HG02981 (cell line): ENCODE measurements at regions not wholly inside any gene's neighbourhood (a gene's known extent, or its start where the extent isn't known, plus 50 kb on each side); places are given as distances from the start of the nearest gene placed in this dataset.

ENCODE experiments used
- ATAC-seq: cut with Tn5 transposase; IDR thresholded peaks from one replicate; pipeline ENCODE4 v1.9.1; 2021; ENCODE audit warnings: mild to moderate bottlenecking, moderate library complexity; ENCODE audit not compliant: unreplicated experiment

GRCh38 chr6:113423956-113424355 is 433.2 kb upstream of the MARCKS start:
- ATAC-seq: no peak

- ATAC-seq: no peak
Observed at GRCh38 chr6:113425977-113426660, 431.0 kb upstream of the MARCKS start.

GRCh38 chr6:113427617-113428016 is 429.5 kb upstream of the MARCKS start:
- no peak for ATAC-seq

GRCh38 chr6:113428702-113429101 is 428.4 kb upstream of the MARCKS start:
- no peak for ATAC-seq

- no peak for ATAC-seq
Observed at GRCh38 chr6:113432521-113433334, 424.4 kb upstream of the MARCKS start.

GRCh38 chr6:113433335-113433991 is 423.7 kb upstream of the MARCKS start:
- ATAC-seq: no peak

GRCh38 chr6:113434641-113435040 is 422.5 kb upstream of the MARCKS start:
- ATAC-seq: no peak

GRCh38 chr6:113437566-113437965 is 419.6 kb upstream of the MARCKS start:
- ATAC-seq: no peak

GRCh38 chr6:113439866-113440265 is 417.3 kb upstream of the MARCKS start:
- no peak for ATAC-seq

- no peak for ATAC-seq
Observed at GRCh38 chr6:113442040-113442439, 415.1 kb upstream of the MARCKS start.

GRCh38 chr6:113445201-113445600 is 411.9 kb upstream of the MARCKS start:
- no peak for ATAC-seq

GRCh38 chr6:113447088-113447831 is 409.9 kb upstream of the MARCKS start:
- ATAC-seq: no peak

- ATAC-seq: no peak
Observed at GRCh38 chr6:113449051-113449450, 408.1 kb upstream of the MARCKS start.

GRCh38 chr6:113450061-113450465 is 407.1 kb upstream of the MARCKS start:
- no peak for ATAC-seq

- ATAC-seq: no peak
Observed at GRCh38 chr6:113451049-113451448, 406.1 kb upstream of the MARCKS start.

GRCh38 chr6:113457198-113457597 is 399.9 kb upstream of the MARCKS start:
- no peak for ATAC-seq

GRCh38 chr6:113457751-113458150 is 399.4 kb upstream of the MARCKS start:
- ATAC-seq: no peak

- no peak for ATAC-seq
Observed at GRCh38 chr6:113458368-113459010, 398.7 kb upstream of the MARCKS start.

GRCh38 chr6:113461153-113461932 is 395.8 kb upstream of the MARCKS start:
- no peak for ATAC-seq

- no peak for ATAC-seq
Observed at GRCh38 chr6:113464536-113464935, 392.6 kb upstream of the MARCKS start.
